Osteoblast (primary cell): ENCODE measurements at regions not wholly inside any gene's neighbourhood (a gene's known extent, or its start where the extent isn't known, plus 50 kb on each side); places are given as distances from the start of the nearest gene placed in this dataset.

Experiments used
- DNase-seq: peaks from one replicate; pipeline ENCODE4 v3.0.0; 2011; ENCODE audit warnings: low spot score, mixed read lengths; ENCODE audit not compliant: insufficient read length; ENCODE audit errors: missing footprints
- H2AFZ ChIP-seq: 2 replicates; pipeline ENCODE4 v1.6.0; 2011; ENCODE audit warnings: mild to moderate bottlenecking, low read length
- H3K27ac ChIP-seq: 2 replicates; pipeline ENCODE4 v1.5.1; 2011; ENCODE audit warnings: mild to moderate bottlenecking, low read depth, low read length, moderate library complexity
- H3K27me3 ChIP-seq: 2 replicates; pipeline ENCODE4 v1.6.0; 2012; ENCODE audit warnings: mild to moderate bottlenecking, control low read depth, inconsistent platforms, low read length, moderate library complexity; ENCODE audit not compliant: insufficient read depth
- H3K36me3 ChIP-seq: 2 replicates; pipeline ENCODE4 v1.5.1; 2011; ENCODE audit warnings: mild to moderate bottlenecking, low read length, control low read depth, moderate library complexity; ENCODE audit not compliant: insufficient read depth
- H3K4me1 ChIP-seq: 2 replicates; pipeline ENCODE4 v1.5.1; 2011; ENCODE audit warnings: mild to moderate bottlenecking, low read length, control low read depth, moderate library complexity; ENCODE audit not compliant: insufficient read depth
- H3K4me2 ChIP-seq: 2 replicates; pipeline ENCODE4 v1.6.0; 2011; ENCODE audit warnings: mild to moderate bottlenecking, low read length; ENCODE audit not compliant: insufficient read depth
- H3K4me3 ChIP-seq: fragments of 200-600 bp; sonication (generic); 3 replicates; pipeline ENCODE4 v1.5.1; 2012; ENCODE audit warnings: mild to moderate bottlenecking, low read length, inconsistent platforms; ENCODE audit not compliant: insufficient read depth
- H3K79me2 ChIP-seq: 2 replicates; pipeline ENCODE4 v1.6.0; 2012; ENCODE audit warnings: mild to moderate bottlenecking, low read length, control low read depth, inconsistent platforms; ENCODE audit not compliant: insufficient read depth
- H3K9me3 ChIP-seq: 2 replicates; pipeline ENCODE4 v1.5.1; 2011; ENCODE audit warnings: low read depth, low read length, control low read depth
- H4K20me1 ChIP-seq: 2 replicates; pipeline ENCODE4 v1.6.0; 2012; ENCODE audit warnings: mild to moderate bottlenecking, low read length, control low read depth; ENCODE audit not compliant: insufficient read depth
- TF ChIP-seq, protein P1 (sequence below): IDR thresholded peaks from 2 replicates; pipeline ENCODE4 v1.5.1; 2011; ENCODE audit warnings: mild to moderate bottlenecking, low read depth, low read length, moderate library complexity; ENCODE audit errors: extremely low read depth

DNA sequence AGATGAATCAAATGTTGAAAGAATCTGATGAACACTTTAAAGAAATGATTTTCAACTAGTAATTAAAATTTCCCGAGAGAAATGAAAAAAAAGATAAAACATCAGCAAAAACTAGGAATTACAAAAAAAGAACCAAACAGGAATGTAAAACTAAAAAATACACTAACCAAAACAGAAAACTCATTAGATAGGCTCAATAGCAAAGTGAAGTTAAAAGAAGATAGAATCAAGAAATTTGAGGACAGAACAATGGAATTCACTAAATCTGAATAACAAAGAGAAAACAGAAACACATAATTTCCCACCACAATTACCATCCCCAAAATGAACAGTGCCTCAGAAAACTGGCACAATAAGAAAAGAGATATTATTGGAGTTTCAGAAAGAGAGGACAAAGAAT is 290.1 kb upstream of the CNTN4 start:
- Histone ChIP-seq H3K79me2 (no peaks in the 10 kb centered on the region), H3K36me3 (no peaks in the 10 kb centered on the region), H3K27me3 (no peaks in the 10 kb centered on the region), H3K27ac (no peak overlapping the region), H2AFZ (no peak overlapping the region), H3K4me3 (no peak overlapping the region), H3K4me1 (no peaks in the 10 kb centered on the region), H3K4me2 (no peak overlapping the region), H4K20me1 (no peaks in the 10 kb centered on the region), H3K9me3 (no peaks in the 10 kb centered on the region)
- DNase-seq, result no peak
- TF ChIP-seq, protein P1, sequence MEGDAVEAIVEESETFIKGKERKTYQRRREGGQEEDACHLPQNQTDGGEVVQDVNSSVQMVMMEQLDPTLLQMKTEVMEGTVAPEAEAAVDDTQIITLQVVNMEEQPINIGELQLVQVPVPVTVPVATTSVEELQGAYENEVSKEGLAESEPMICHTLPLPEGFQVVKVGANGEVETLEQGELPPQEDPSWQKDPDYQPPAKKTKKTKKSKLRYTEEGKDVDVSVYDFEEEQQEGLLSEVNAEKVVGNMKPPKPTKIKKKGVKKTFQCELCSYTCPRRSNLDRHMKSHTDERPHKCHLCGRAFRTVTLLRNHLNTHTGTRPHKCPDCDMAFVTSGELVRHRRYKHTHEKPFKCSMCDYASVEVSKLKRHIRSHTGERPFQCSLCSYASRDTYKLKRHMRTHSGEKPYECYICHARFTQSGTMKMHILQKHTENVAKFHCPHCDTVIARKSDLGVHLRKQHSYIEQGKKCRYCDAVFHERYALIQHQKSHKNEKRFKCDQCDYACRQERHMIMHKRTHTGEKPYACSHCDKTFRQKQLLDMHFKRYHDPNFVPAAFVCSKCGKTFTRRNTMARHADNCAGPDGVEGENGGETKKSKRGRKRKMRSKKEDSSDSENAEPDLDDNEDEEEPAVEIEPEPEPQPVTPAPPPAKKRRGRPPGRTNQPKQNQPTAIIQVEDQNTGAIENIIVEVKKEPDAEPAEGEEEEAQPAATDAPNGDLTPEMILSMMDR, result no peak

DNA sequence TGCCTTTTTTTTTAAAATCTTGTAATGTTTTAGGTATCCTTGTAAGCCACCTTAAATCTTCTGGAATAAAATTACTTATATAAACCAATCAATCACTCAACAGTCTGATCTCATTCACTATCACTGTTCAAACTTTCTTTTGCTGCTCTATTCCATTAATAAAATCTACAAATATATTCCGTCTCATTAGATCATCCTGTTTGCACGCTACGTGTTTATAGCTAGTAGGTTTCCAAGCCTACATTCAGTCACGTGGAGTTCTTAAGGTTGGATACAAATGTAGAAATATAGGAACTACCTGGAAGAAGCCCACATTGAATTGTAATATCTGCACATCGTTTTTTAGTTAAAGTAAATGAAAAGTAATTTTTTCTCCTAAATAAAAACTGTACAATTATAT is 274.8 kb upstream of the CNTN4 start:
- no peak for DNase-seq
- H4K20me1 ChIP-seq, result no peaks in the 10 kb centered on the region
- no peaks in the 10 kb centered on the region for H3K79me2 ChIP-seq
- TF ChIP-seq, protein P1, result no peak
- H3K9me3 ChIP-seq, result no peaks in the 10 kb centered on the region
- no peak overlapping the region for H3K4me3 ChIP-seq
- H3K36me3 ChIP-seq, result no peaks in the 10 kb centered on the region
- H3K27ac ChIP-seq, result no peak overlapping the region
- no peak overlapping the region for H3K4me2 ChIP-seq
- no peak overlapping the region for H2AFZ ChIP-seq
- no peaks in the 10 kb centered on the region for H3K27me3 ChIP-seq
- no peaks in the 10 kb centered on the region for H3K4me1 ChIP-seq

DNA sequence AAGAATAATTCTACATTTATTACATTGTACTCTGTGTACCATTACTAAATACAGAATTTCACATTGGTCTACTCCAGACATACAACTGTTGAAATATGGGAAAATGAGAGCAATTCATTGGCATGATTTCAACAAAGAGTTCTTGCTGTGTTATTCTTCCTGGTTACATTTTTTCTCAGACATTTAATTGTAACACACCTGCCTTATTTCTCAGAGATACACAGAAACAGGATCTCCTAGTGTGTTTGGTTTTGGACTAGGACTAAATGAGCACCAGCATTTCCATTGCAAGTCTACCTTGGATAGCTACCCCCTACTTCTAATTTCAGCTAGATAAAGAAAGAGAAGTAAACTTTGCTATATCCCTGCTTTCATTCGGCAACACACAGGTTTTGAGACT is 274.3 kb upstream of the CNTN4 start:
- H3K4me1 ChIP-seq, result no peaks in the 10 kb centered on the region
- H3K4me3 ChIP-seq, result no peak overlapping the region
- no peak overlapping the region for H2AFZ ChIP-seq
- TF ChIP-seq, protein P1, result no peak
- H4K20me1 ChIP-seq, result no peaks in the 10 kb centered on the region
- H3K9me3 ChIP-seq, result no peaks in the 10 kb centered on the region
- H3K4me2 ChIP-seq, result no peak overlapping the region
- H3K36me3 ChIP-seq, result no peaks in the 10 kb centered on the region
- DNase-seq, result no peak
- no peaks in the 10 kb centered on the region for H3K27me3 ChIP-seq
- no peak overlapping the region for H3K27ac ChIP-seq
- no peaks in the 10 kb centered on the region for H3K79me2 ChIP-seq

DNA sequence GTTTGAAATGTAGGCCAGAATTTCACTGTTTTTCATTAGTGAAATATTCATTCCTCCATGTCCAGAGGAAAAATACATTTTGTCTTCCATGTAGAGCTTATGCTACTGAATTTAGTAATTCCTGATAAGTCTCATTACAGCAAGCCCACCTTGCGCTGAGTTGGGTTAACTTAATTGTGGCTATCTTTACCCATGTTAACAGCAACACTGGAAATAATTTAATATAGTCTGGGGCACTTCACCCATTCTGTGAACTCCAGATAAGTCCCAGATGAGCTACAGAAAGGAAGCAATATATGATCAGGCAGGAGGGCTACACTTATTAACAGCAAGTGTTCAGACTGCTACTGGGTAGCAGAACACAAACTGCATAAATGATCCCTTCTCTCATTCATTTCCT is 270.1 kb upstream of the CNTN4 start:
- H3K27me3 ChIP-seq, result no peaks in the 10 kb centered on the region
- no peaks in the 10 kb centered on the region for H3K36me3 ChIP-seq
- no peaks in the 10 kb centered on the region for H4K20me1 ChIP-seq
- no peak overlapping the region for H3K4me3 ChIP-seq
- no peak overlapping the region for H3K4me2 ChIP-seq
- DNase-seq, result no peak
- no peak overlapping the region for H3K27ac ChIP-seq
- H2AFZ ChIP-seq, result no peak overlapping the region
- H3K9me3 ChIP-seq, result no peaks in the 10 kb centered on the region
- TF ChIP-seq, protein P1, result no peak
- H3K79me2 ChIP-seq, result no peaks in the 10 kb centered on the region
- H3K4me1 ChIP-seq, result no peaks in the 10 kb centered on the region
